ENCODE measurements at regions not wholly inside any gene's neighbourhood (a gene's known extent, or its start where the extent isn't known, plus 50 kb on each side); places are given as distances from the start of the nearest gene placed in this dataset.

GRCh38 chr5:125372694-125373631 is 626.5 kb upstream of the ZNF608 start:
- DNase-seq (ENCODE audit: low read depth, low spot score), result no peak

- DNase-seq (ENCODE audit: low read depth, low spot score), result no peak
Measured at GRCh38 chr5:125375143-125375542, 628.7 kb upstream of the ZNF608 start.

GRCh38 chr5:125376059-125376641 is 629.7 kb upstream of the ZNF608 start:
- no peak for DNase-seq (ENCODE audit: low read depth, low spot score)

GRCh38 chr5:125377141-125377540 is 630.7 kb upstream of the ZNF608 start:
- no peak for DNase-seq (ENCODE audit: low read depth, low spot score)

GRCh38 chr5:125381290-125381689 is 634.9 kb upstream of the ZNF608 start:
- DNase-seq (ENCODE audit: low read depth, low spot score), result no peak

GRCh38 chr5:125384071-125384470 is 637.6 kb upstream of the ZNF608 start:
- DNase-seq (ENCODE audit: low read depth, low spot score), result no peak

- DNase-seq (ENCODE audit: low read depth, low spot score), result no peak
Measured at GRCh38 chr5:125390326-125390725, 643.9 kb upstream of the ZNF608 start.

- no peak for DNase-seq (ENCODE audit: low read depth, low spot score)
Measured at GRCh38 chr5:125393221-125393815, 646.9 kb upstream of the ZNF608 start.

- DNase-seq (ENCODE audit: low read depth, low spot score), result no peak
Measured at GRCh38 chr5:125394661-125395280, 648.3 kb upstream of the ZNF608 start.

- no peak for DNase-seq (ENCODE audit: low read depth, low spot score)
Measured at GRCh38 chr5:125396462-125396861, 650.0 kb upstream of the ZNF608 start.

GRCh38 chr5:125398466-125398865 is 652.0 kb upstream of the ZNF608 start:
- no peak for DNase-seq (ENCODE audit: low read depth, low spot score)

- no peak for DNase-seq (ENCODE audit: low read depth, low spot score)
Measured at GRCh38 chr5:125399885-125400284, 653.4 kb upstream of the ZNF608 start.

GRCh38 chr5:125401724-125402622 is 655.5 kb upstream of the ZNF608 start:
- no peak for DNase-seq (ENCODE audit: low read depth, low spot score)

- DNase-seq (ENCODE audit: low read depth, low spot score), result no peak
Measured at GRCh38 chr5:125402787-125403186, 656.3 kb upstream of the ZNF608 start.

GRCh38 chr5:125404056-125404455 is 657.6 kb upstream of the ZNF608 start:
- DNase-seq (ENCODE audit: low read depth, low spot score), result no peak

GRCh38 chr5:125408448-125409233 is 662.2 kb upstream of the ZNF608 start:
- DNase-seq (ENCODE audit: low read depth, low spot score), result no peak

- DNase-seq (ENCODE audit: low read depth, low spot score), result peak; percentile 65
Measured at GRCh38 chr5:125409234-125409860, 662.9 kb upstream of the ZNF608 start.

- no peak for DNase-seq (ENCODE audit: low read depth, low spot score)
Measured at GRCh38 chr5:125409861-125410536, 663.6 kb upstream of the ZNF608 start.

- DNase-seq (ENCODE audit: low read depth, low spot score), result no peak
Measured at GRCh38 chr5:125410537-125411070, 664.2 kb upstream of the ZNF608 start.

Data from brain pericyte (primary cell).